Astrocyte (in vitro differentiated cells and primary cell): ENCODE measurements at regions not wholly inside any gene's neighbourhood (a gene's known extent, or its start where the extent isn't known, plus 50 kb on each side); places are given as distances from the start of the nearest gene placed in this dataset.

Source experiments
- DNase-seq: peaks from one replicate; pipeline ENCODE4 v3.0.0-alpha.2; 2010; ENCODE audit warnings: low read depth
- FAIRE-seq: peaks from 2 replicates; lab custom pipeline; 2011; peaks lifted over from hg19 to GRCh38; lab: Jason Lieb, UNC
- H2AFZ ChIP-seq: 2 replicates; pipeline ENCODE4 v1.6.0; 2012; ENCODE audit warnings: low read depth, low read length, inconsistent platforms
- H3K27ac ChIP-seq: 2 replicates; pipeline ENCODE4 v1.5.1; 2011; ENCODE audit warnings: low read depth, low read length, inconsistent platforms
- H3K27me3 ChIP-seq: 2 replicates; pipeline ENCODE4 v1.6.0; 2011; ENCODE audit warnings: low read length, inconsistent platforms; ENCODE audit not compliant: insufficient read depth
- H3K36me3 ChIP-seq: 2 replicates; pipeline ENCODE4 v1.5.1; 2011; ENCODE audit warnings: low read length, inconsistent platforms; ENCODE audit not compliant: insufficient read depth
- H3K4me1 ChIP-seq: 2 replicates; pipeline ENCODE4 v1.5.1; 2011; ENCODE audit warnings: low read length, inconsistent platforms; ENCODE audit not compliant: insufficient read depth
- H3K4me2 ChIP-seq: 2 replicates; pipeline ENCODE4 v1.6.0; 2012; ENCODE audit warnings: low read length, inconsistent platforms
- H3K4me3 ChIP-seq: 2 replicates; pipeline ENCODE4 v1.5.1; 2011; ENCODE audit warnings: low read depth, mild to moderate bottlenecking, low read length, inconsistent platforms; ENCODE audit not compliant: insufficient read depth
- H3K79me2 ChIP-seq: 2 replicates; pipeline ENCODE4 v1.6.0; 2012; ENCODE audit warnings: mild to moderate bottlenecking, low read length, inconsistent platforms; ENCODE audit not compliant: insufficient read depth
- H3K9ac ChIP-seq: 2 replicates; pipeline ENCODE4 v1.6.0; 2012; ENCODE audit warnings: mild to moderate bottlenecking, low read length, inconsistent platforms
- H3K9me3 ChIP-seq: 2 replicates; pipeline ENCODE4 v1.5.1; 2012; ENCODE audit warnings: low read depth, mild to moderate bottlenecking, low read length, inconsistent platforms; ENCODE audit not compliant: insufficient read depth
- H4K20me1 ChIP-seq: 2 replicates; pipeline ENCODE4 v1.6.0; 2012; ENCODE audit warnings: low read length, inconsistent platforms; ENCODE audit not compliant: insufficient read depth
- H3K27ac Mint-ChIP-seq: one replicate; pipeline ENCODE4 v1.8.0; 2021; ENCODE audit warnings: mild to moderate bottlenecking, mixed read lengths; ENCODE audit not compliant: unreplicated experiment
- H3K27me3 Mint-ChIP-seq: one replicate; pipeline ENCODE4 v1.8.0; 2021; ENCODE audit warnings: low read depth, mixed read lengths; ENCODE audit not compliant: unreplicated experiment
- H3K36me3 Mint-ChIP-seq: one replicate; pipeline ENCODE4 v1.8.0; 2021; ENCODE audit warnings: low read depth, mixed read lengths; ENCODE audit not compliant: unreplicated experiment
- H3K4me1 Mint-ChIP-seq: one replicate; pipeline ENCODE4 v1.8.0; 2021; ENCODE audit warnings: low read depth, mixed read lengths; ENCODE audit not compliant: unreplicated experiment
- H3K4me3 Mint-ChIP-seq: one replicate; pipeline ENCODE4 v1.8.0; 2021; ENCODE audit warnings: mild to moderate bottlenecking, moderate library complexity, mixed read lengths; ENCODE audit not compliant: unreplicated experiment
- H3K9me3 Mint-ChIP-seq: one replicate; pipeline ENCODE4 v1.8.0; 2021; ENCODE audit warnings: mild to moderate bottlenecking, mixed read lengths; ENCODE audit not compliant: unreplicated experiment
- CTCF ChIP-seq: IDR thresholded peaks from 2 replicates; pipeline ENCODE4 v1.5.1; 2011; ENCODE audit warnings: low read depth, mild to moderate bottlenecking, inconsistent platforms, low read length, moderate library complexity; ENCODE audit not compliant: insufficient read depth
- EZH2 ChIP-seq: IDR thresholded peaks from 2 replicates; pipeline ENCODE4 v1.6.1; 2012; ENCODE audit warnings: mild to moderate bottlenecking, low read length, inconsistent platforms; ENCODE audit not compliant: insufficient read depth

GRCh38 chr15:83396101-83396500 is 51.0 kb upstream of the SH3GL3 start:
- H3K9me3 Mint-ChIP-seq = peaks cover 5% of the 10 kb centered on the region
- no peaks in the 10 kb centered on the region for H3K36me3 ChIP-seq
- no peak overlapping the region for H2AFZ ChIP-seq
- no peak overlapping the region for H3K27ac Mint-ChIP-seq
- no peaks in the 10 kb centered on the region for H3K4me1 Mint-ChIP-seq
- H3K9me3 ChIP-seq = no peaks in the 10 kb centered on the region
- H3K27ac ChIP-seq = no peak overlapping the region
- H3K4me2 ChIP-seq = no peak overlapping the region
- peaks cover 44% of the 10 kb centered on the region for H3K27me3 Mint-ChIP-seq
- no peaks in the 10 kb centered on the region for H3K36me3 Mint-ChIP-seq
- H4K20me1 ChIP-seq = no peaks in the 10 kb centered on the region
- no peak for FAIRE-seq
- no peak overlapping the region for H3K9ac ChIP-seq
- no peak overlapping the region for H3K4me3 ChIP-seq
- peak; percentile 8 for DNase-seq
- no peak for TF ChIP-seq EZH2
- TF ChIP-seq CTCF = no peak
- H3K27me3 ChIP-seq = peaks cover 4% of the 10 kb centered on the region
- no peaks in the 10 kb centered on the region for H3K4me1 ChIP-seq
- no peaks in the 10 kb centered on the region for H3K79me2 ChIP-seq
- H3K4me3 Mint-ChIP-seq = no peak overlapping the region
